GM13976 (cell line): ENCODE measurements at regions not wholly inside any gene's neighbourhood (a gene's known extent, or its start where the extent isn't known, plus 50 kb on each side); places are given as distances from the start of the nearest gene placed in this dataset.
A peak's percentile ranks its signal among the peaks of the same experiment; 100 is the strongest.

Experiments
- DNase-seq: peaks from one replicate; pipeline ENCODE4 v3.0.0; 2012; ENCODE audit warnings: low spot score
- in situ Hi-C: fragments of 300-500 bp; cut with MboI; formaldehyde crosslinking; loops from one replicate; pipeline ENCODE4 v1.12.0; 2022; ENCODE audit warnings: low sequenced_read_pairs, mixed read lengths, inconsistent platforms; ENCODE audit not compliant: unreplicated experiment
- TF ChIP-seq, protein P1 (sequence below): IDR thresholded peaks from 2 replicates; pipeline ENCODE4 v1.5.1; 2012; ENCODE audit warnings: borderline replicate concordance, mild to moderate bottlenecking; ENCODE audit not compliant: insufficient read depth; ENCODE audit errors: extremely low read depth, missing control alignments, control extremely low read depth

DNA sequence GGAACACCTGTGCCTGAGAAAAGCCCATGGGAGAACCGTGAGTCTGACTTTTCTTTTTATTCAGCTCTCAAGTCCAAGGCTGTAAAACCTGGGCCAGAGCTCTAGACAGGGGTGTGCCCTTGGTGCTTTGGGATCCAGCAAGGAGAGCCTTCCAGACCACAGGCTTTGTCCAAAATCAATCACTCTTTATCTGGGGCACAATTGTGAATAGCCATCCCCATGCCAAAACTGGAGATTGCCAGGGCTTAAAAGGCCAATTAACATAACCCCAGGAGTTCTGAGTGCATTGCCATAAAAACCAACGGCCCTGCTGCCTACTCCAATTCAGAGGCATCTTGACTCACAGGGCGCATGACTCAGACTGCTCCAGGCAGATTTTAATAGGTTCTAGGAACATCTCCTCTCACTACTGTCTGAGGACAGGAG, 391.8 kb downstream of the ARHGEF28 start:
- TF ChIP-seq, protein P1, sequence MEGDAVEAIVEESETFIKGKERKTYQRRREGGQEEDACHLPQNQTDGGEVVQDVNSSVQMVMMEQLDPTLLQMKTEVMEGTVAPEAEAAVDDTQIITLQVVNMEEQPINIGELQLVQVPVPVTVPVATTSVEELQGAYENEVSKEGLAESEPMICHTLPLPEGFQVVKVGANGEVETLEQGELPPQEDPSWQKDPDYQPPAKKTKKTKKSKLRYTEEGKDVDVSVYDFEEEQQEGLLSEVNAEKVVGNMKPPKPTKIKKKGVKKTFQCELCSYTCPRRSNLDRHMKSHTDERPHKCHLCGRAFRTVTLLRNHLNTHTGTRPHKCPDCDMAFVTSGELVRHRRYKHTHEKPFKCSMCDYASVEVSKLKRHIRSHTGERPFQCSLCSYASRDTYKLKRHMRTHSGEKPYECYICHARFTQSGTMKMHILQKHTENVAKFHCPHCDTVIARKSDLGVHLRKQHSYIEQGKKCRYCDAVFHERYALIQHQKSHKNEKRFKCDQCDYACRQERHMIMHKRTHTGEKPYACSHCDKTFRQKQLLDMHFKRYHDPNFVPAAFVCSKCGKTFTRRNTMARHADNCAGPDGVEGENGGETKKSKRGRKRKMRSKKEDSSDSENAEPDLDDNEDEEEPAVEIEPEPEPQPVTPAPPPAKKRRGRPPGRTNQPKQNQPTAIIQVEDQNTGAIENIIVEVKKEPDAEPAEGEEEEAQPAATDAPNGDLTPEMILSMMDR = no peak
- in situ Hi-C loops = no loop called here
- DNase-seq = no peak

DNA sequence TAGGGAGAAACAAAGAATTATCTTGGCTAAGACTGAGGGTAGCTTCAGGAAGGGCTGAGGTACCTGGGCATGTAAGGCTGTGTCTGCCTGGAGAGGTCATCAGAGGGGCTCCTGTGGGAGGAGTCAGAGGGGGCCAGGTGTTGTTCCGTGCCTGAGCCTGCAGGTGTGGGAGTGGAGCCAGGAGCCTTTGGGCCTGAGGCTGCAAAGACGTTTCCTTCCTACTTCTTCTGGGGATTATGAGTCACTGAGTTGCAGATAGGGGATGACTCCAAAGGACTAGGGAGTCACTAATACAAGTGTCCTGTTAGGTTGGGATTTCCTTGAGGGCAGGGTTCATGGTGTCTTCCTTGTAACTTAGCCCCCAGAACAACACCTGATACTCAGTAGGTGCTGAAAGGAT, 391.1 kb downstream of the ARHGEF28 start:
- TF ChIP-seq, protein P1 = no peak
- DNase-seq = no peak
- in situ Hi-C loops = no loop called here

DNA sequence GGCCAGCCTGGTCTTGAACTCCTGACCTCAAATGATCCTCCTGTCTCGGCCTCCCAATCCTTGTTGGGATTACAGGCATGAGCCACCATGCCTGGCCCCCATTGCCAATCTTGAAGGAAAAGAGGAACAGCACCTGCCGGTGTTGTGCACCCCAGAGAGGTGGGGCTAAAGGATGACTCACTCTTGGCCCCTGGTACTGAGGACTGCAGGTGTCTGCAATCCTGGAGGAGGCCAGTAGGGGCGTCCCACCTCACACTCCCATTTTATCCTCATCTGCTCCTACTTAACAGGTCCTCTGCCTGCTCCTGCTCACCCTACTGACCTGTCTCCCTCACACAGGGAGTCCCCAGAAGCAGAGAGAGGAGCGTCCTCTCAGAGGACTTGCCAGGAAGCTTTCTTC, 390.4 kb downstream of the ARHGEF28 start:
- TF ChIP-seq, protein P1 = no peak
- DNase-seq = peak; percentile 7
- in situ Hi-C loops = no loop called here

DNA sequence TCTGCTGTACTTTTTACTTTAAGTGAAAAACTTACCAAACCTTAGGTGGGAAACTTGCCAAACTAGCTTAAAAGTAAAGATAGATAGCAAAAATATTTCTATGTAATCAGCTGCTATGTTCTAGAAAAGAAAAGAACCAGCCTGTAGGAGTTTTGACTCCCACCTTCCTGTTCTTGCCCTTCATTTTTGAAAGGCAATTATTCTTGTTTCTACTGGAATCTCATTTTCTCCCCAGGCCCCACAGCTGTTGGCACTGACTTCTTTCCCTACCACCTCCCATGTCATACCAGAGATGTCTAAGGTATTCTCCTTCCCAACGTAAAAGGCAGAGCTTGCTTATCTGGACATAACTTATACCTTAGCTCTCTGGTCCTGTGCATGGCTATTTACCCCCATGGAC, 389.7 kb downstream of the ARHGEF28 start:
- in situ Hi-C loops = no loop called here
- no peak for DNase-seq
- TF ChIP-seq, protein P1 = no peak

DNA sequence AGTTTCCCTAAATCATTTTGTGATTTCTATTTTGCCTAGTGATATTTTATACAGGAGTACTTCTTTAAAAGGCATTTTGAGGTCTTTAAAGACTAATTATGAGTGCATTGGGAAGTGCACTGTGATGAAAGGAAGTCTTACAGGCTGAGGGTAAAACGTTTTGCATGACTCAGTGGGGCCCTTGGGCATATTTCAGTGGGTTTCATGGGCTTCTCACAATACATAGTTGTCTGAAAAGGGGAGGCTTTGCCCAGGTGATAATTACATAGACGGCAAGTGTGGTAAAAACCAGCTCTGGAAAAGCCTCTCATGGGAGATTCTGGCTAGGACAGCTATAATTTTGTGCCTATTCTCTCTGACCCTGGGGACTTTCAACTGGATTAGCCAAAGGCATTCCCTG, 387.2 kb downstream of the ARHGEF28 start:
- no peak for DNase-seq
- TF ChIP-seq, protein P1 = no peak
- in situ Hi-C loops = no loop called here

DNA sequence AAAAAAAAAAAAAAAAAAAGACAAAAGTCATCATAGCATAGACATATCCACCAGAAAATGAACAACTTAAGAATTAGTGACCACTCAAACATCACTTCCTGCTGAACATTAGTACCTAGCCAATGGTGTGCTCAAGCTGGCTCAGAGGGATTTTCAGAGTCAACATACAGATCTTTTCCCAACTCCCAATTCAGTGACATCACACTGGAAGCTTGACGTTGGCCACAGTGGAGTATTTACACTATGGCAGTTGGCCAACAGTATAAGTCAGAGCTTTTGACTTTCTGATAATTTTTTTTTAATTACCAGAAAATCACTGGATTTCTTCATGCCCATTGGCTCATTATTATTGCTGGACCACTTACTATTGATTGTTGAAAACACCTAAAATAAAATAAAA, 383.5 kb downstream of the ARHGEF28 start:
- in situ Hi-C loops = no loop called here
- no peak for DNase-seq
- TF ChIP-seq, protein P1 = no peak

DNA sequence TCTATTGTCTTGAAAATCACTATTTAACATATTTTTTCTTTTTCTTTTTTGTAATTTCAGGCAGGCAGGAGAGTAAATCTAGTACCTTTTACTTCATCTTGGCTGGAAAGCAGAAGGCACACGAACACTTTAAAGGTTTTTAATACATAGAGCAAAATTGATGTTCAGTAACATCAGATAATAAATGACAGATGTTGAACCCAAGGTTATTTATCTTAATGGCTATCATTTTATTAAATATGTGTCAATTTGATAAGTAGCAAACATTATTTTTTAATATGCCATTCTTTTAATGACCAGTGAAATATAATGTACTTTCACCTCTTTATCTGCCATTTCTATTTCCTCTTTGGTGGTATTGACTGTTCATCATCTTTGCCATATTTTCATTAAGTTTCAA, 381.2 kb downstream of the ARHGEF28 start:
- no peak for DNase-seq
- in situ Hi-C loops = no loop called here
- TF ChIP-seq, protein P1 = no peak
